ENCODE measurements at regions not wholly inside any gene's neighbourhood (a gene's known extent, or its start where the extent isn't known, plus 50 kb on each side); places are given as distances from the start of the nearest gene placed in this dataset.

- Mint-ChIP-seq H3K27me3 (ENCODE audit: low read depth) (no peaks in the 10 kb centered on the region; the same call in 1 of the 2 replicates), H3K4me3 (no peak overlapping the region), H3K36me3 (0 out of 2 replicates have a peak, but pooled peaks cover 2% of the 10 kb centered on the region), H3K27ac (no peak overlapping the region), H3K9me3 (peaks cover 15% of the 10 kb centered on the region), H3K4me1 (no peaks in the 10 kb centered on the region)
- POLR2A ChIA-PET = no interaction called here
- TF ChIP-seq, protein P1, sequence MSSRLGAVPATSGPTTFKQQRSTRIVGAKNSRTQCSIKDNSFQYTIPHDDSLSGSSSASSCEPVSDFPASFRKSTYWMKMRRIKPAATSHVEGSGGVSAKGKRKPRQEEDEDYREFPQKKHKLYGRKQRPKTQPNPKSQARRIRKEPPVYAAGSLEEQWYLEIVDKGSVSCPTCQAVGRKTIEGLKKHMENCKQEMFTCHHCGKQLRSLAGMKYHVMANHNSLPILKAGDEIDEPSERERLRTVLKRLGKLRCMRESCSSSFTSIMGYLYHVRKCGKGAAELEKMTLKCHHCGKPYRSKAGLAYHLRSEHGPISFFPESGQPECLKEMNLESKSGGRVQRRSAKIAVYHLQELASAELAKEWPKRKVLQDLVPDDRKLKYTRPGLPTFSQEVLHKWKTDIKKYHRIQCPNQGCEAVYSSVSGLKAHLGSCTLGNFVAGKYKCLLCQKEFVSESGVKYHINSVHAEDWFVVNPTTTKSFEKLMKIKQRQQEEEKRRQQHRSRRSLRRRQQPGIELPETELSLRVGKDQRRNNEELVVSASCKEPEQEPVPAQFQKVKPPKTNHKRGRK (CRISPR knock-in tag; IDR thresholded peaks at IDR 0.05; ENCODE audit: borderline replicate concordance) = no peak
- TF ChIP-seq TP53 (CRISPR knock-in tag; IDR thresholded peaks at IDR 0.05) = no peak
- no peak for TF ChIP-seq CDX4 (CRISPR knock-in tag; IDR thresholded peaks at IDR 0.05; ENCODE audit: borderline replicate concordance)
- TF ChIP-seq ETV6 (CRISPR knock-in tag; IDR thresholded peaks at IDR 0.05) = no peak
- TF ChIP-seq, protein P2, sequence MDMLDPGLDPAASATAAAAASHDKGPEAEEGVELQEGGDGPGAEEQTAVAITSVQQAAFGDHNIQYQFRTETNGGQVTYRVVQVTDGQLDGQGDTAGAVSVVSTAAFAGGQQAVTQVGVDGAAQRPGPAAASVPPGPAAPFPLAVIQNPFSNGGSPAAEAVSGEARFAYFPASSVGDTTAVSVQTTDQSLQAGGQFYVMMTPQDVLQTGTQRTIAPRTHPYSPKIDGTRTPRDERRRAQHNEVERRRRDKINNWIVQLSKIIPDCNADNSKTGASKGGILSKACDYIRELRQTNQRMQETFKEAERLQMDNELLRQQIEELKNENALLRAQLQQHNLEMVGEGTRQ (CRISPR knock-in tag; IDR thresholded peaks at IDR 0.05) = no peak
- no peak for TF ChIP-seq ZNF671 (CRISPR knock-in tag; IDR thresholded peaks at IDR 0.05)
- TF ChIP-seq, protein P3, sequence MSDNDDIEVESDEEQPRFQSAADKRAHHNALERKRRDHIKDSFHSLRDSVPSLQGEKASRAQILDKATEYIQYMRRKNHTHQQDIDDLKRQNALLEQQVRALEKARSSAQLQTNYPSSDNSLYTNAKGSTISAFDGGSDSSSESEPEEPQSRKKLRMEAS (CRISPR knock-in tag; IDR thresholded peaks at IDR 0.05) = no peak
- no peak for TF ChIP-seq FOXJ3 (CRISPR knock-in tag; IDR thresholded peaks at IDR 0.05; ENCODE audit: borderline replicate concordance)
- no peak for TF ChIP-seq KAT7 (CRISPR knock-in tag; IDR thresholded peaks at IDR 0.05; ENCODE audit: borderline replicate concordance)
- TF ChIP-seq E2F5 (CRISPR knock-in tag; IDR thresholded peaks at IDR 0.05) = no peak
- TF ChIP-seq CTCF (IDR thresholded peaks at IDR 0.05) = no peak
- no peak for TF ChIP-seq GTF2I (CRISPR knock-in tag; conservative IDR thresholded peaks at IDR 0.05)
- TF ChIP-seq JAZF1 (CRISPR knock-in tag; IDR thresholded peaks at IDR 0.05) = no peak
- TF ChIP-seq GRHL2 (CRISPR knock-in tag; IDR thresholded peaks at IDR 0.05; ENCODE audit: insufficient replicate concordance, severe bottlenecking) = no peak
- TF ChIP-seq NR2C2 (CRISPR knock-in tag; IDR thresholded peaks at IDR 0.05) = no peak
- no peak for TF ChIP-seq ZNF317 (CRISPR knock-in tag; IDR thresholded peaks at IDR 0.05; ENCODE audit: borderline replicate concordance, low read depth)
- no peak for TF ChIP-seq ZNF138 (CRISPR knock-in tag; conservative IDR thresholded peaks at IDR 0.05)
- TF ChIP-seq, protein P4, sequence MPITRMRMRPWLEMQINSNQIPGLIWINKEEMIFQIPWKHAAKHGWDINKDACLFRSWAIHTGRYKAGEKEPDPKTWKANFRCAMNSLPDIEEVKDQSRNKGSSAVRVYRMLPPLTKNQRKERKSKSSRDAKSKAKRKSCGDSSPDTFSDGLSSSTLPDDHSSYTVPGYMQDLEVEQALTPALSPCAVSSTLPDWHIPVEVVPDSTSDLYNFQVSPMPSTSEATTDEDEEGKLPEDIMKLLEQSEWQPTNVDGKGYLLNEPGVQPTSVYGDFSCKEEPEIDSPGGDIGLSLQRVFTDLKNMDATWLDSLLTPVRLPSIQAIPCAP (CRISPR knock-in tag; IDR thresholded peaks at IDR 0.05) = no peak
- CTCF ChIA-PET = no interaction called here
- DNase-seq (ENCODE audit: low spot score) (no peak), ATAC-seq (no peak)
Observed at GRCh38 chr14:83561261-83561660, 1968.7 kb upstream of the FLRT2 start.

- Mint-ChIP-seq H3K36me3 (no peaks in the 10 kb centered on the region), H3K9me3 (peaks cover 6% of the 10 kb centered on the region), H3K4me1 (no peaks in the 10 kb centered on the region), H3K27ac (no peak overlapping the region), H3K27me3 (ENCODE audit: low read depth) (no peaks in the 10 kb centered on the region), H3K4me3 (no peak overlapping the region)
- no peak for TF ChIP-seq CBFB (CRISPR knock-in tag; IDR thresholded peaks at IDR 0.05; ENCODE audit: low read depth)
- DNase-seq (ENCODE audit: low spot score) (no peak), ATAC-seq (no peak)
- ChIA-PET CTCF (no interaction called here), POLR2A (no interaction called here)
Observed at GRCh38 chr14:83566567-83566966, 1963.4 kb upstream of the FLRT2 start.

Data from WTC11 (cell line).